GM19455 (cell line): ENCODE measurements at regions not wholly inside any gene's neighbourhood (a gene's known extent, or its start where the extent isn't known, plus 50 kb on each side); places are given as distances from the start of the nearest gene placed in this dataset.

Source experiments
- ATAC-seq: cut with Tn5 transposase; IDR thresholded peaks from one replicate; pipeline ENCODE4 v1.9.1; 2021; ENCODE audit not compliant: unreplicated experiment

GRCh38 chr9:108618906-108619550, 236.8 kb downstream of the ACTL7B start:
- no peak for ATAC-seq

DNA sequence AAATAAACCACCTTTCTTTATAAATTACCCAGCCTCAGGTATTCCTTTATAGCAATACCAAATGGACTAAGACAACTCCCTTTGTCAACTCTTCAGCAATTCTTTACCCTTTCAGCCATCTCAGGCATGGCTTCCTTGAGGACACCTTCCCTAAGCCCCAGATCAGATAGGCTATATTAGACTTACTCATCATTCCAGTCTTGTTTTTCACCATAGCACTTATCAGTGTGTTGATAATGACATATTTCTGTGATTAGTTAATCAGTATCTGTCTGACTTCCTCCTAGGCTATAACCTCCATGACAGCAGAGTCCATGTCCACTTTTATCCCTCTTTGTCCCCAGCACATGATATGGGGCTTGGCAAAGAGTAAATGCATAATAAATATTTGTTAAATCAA, 238.1 kb downstream of the ACTL7B start:
- no peak for ATAC-seq

GRCh38 chr9:108615152-108615551, 240.6 kb downstream of the ACTL7B start:
- no peak for ATAC-seq

DNA sequence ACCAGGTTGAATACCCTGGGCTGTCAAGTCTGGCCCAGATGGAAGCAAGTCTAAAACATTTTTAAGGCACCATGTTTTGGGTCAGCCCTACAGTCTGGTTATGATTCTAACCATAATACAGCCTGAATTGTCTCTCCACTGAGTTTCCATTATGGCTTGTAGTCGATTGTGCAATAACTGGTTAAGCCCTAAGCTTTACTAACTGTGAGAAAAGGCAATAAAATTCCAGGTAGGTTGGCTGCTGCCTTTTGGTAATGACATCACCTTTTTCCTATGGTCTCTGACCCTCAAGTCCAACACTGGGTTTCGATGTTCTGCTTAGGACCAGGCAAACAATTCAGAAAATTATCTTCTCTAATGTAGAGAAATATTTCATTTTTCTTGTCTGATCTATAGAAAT, 243.3 kb downstream of the ACTL7B start:
- no peak for ATAC-seq

DNA sequence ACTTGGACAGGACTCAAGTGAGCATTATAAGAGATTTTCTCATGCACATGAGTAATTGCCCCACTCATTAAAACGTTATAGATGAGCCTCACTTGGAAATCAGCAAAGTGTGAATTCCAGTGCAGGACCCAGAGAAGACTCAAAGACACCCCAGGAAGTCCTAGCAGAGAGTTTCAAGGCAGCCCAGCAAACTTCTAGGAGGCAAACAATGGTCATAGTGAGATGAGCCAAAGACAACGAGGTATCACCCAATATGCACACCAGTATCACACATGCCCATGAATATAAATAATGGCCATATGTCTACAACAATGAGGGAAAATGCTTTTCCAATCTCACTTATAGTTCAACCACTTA, 245.9 kb downstream of the ACTL7B start:
- ATAC-seq, result no peak

- no peak for ATAC-seq
These were observed 246.4 kb downstream of the ACTL7B start for GRCh38 chr9:108609227-108609896.

GRCh38 chr9:108607607-108608006, 248.2 kb downstream of the ACTL7B start:
- ATAC-seq, result no peak

GRCh38 chr9:108606401-108606800, 249.4 kb downstream of the ACTL7B start:
- no peak for ATAC-seq

DNA sequence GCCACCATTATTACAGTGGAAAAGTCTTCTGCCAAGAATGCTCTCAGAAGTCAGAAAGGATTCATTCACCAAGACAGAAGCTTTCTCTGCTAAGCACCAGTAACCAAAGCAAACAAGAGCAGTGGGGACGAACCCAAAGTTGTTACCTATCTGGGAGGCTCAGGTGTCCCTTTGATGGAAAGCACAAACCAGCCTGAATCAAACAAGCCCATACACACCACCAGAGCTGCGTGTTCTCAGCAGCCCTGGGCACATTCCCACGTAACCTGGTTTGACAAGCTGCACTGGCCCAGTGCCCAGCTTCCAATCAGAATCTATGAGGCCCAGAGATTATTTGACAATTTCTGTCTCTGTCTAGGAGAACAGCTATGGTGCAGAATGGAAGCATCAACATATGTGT, 252.6 kb downstream of the ACTL7B start:
- ATAC-seq, result no peak

DNA sequence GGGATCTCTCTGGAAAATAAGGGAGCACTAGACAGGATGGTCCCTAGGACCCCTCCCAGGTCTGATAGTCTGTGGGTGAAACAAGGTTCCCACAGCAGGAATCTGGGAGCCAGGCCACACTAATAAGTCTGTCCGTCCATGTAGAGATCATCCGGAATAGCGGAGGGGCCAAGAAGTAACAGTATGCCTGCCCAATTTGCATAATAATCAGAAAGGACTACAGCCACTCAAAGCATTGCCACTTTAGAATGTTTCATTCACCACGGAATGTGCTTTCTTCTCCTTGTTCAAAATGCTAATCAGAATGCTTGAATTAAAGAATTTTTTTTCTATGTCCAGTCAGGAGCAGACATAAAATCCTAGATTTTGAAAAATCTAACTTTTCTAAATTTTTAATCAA, 254.9 kb downstream of the ACTL7B start:
- no peak for ATAC-seq

DNA sequence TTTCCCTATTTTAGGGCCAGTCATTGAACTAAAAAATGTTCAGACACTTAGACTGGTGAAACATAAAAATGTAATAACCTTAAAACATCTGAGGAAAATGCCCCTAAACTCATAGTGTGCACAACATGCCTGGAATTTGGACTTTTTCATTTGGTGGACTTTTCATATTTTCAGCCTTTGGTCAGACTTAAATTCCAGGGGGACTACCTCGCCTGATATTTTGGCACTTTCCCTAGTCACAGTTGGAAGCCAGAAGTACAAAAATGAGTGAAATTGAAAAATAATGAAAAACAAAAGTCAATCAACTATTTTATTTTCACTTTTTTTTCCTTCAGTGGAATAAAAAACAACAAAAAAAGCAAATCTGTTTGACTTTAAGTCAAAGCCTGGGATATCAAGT, 256.2 kb downstream of the ACTL7B start:
- no peak for ATAC-seq

DNA sequence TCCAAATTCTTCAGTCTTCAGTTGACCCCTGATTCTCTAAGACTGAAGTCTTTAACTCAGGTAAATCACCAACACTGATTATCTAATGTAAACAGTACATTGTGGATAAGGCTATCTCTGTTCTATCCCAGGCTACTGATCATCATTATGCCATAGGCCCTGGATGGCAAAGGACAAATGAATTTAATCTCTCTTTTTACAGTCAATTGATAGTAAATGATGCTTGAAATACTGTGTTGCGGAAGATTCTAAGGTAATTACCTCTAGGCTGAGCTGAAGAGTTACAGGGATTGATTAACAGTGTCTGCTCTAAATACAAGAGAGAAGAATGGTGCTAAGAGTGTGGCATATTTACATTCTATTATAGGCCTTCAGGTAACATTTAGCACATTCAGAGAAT, 264.7 kb downstream of the ACTL7B start:
- ATAC-seq, result no peak

- no peak for ATAC-seq
These were observed 267.5 kb downstream of the ACTL7B start for GRCh38 chr9:108588246-108588645.

GRCh38 chr9:108586471-108587139, 269.2 kb downstream of the ACTL7B start:
- ATAC-seq, result no peak

DNA sequence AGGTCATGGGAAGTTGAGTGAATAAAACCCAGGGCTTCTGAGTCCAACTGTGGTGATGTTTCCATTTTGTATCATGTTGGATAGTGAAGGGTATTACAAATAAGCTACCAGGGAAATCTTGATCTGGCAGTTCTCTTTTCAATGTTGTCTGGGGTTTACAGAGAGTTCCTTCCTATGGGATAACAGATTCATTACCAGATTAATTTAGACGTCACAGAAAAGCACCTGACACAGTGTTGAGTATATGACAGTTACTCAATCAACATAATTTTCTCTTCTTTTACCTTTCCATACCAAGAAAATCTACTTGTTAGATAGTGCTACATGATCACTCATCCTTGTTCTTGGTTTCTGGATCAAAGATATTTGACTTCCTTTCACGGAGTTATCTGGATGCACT, 270.9 kb downstream of the ACTL7B start:
- no peak for ATAC-seq

GRCh38 chr9:108582726-108583125, 273.1 kb downstream of the ACTL7B start:
- no peak for ATAC-seq

DNA sequence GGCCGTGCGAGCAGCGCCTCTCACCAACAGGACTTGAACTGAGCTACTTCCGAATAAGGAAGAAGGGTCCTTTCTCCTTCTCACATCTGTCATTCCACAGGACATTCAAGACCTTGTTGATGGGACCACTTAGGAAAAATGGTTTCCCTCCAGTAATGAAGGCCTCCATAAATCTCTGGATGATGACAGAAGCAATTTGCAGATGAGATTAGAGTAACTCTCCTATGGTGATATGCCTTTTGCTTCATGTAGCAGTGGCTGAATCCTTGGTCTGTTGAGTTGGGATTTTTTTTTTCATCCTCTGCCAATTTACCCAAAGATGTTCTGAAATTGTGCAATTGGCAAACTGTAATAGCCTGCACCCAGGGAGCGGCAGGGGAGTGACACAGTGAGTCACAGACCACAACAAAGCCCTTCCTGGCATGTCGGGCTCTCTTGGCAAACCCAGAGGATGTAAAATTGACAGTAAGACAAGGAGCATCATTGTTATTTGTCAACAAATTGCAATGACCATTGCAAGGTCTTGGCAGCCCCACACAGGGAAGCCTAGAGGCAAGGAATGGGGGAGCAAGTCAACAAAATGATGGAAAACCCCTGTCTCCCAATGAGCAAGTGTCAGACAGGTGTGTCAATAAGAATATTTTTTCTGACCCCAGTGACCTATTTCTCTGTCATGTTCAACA, 275.9 kb downstream of the ACTL7B start:
- no peak for ATAC-seq

- ATAC-seq, result no peak
These were observed 280.5 kb downstream of the ACTL7B start for GRCh38 chr9:108575276-108575675.

DNA sequence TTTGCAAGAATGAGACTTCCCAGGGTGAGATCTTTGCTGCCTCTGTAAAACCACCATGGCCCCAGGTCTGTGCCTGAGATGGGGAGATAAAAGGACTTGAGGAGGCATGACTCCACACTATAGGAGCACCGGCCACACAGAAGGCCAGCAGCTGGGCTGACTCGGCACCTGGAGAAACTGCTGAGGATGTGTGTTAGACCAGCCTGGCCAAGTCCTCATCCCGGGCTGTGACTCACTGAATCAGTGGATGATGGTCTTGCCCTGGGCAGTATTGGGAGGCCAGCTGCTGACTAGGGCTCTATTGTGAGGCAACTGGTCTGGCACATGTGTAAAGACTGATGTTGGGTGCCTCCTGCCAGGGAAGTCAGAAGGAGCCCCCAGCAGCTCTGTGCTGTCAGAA, 286.2 kb downstream of the ACTL7B start:
- ATAC-seq, result no peak

- ATAC-seq, result no peak
These were observed 287.7 kb downstream of the ACTL7B start for GRCh38 chr9:108568093-108568492.

DNA sequence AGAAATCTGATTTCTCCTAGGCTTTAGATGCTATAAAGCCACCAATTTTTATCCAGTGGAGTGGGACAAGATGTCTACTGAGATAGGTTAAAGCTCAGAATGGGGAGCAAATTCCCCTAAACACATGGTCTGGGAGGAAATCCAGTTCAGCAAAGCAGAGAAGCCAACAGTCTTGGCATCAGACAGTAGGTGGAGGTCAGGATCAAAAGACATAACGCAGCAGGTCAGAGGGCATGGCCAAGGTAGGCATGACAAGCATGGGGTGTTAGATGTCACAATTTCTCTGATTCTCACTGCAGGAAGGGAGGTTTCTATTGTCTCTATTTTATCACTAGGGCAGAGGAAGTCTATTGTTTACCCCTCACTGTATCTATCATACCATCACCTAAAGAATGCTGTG, 288.2 kb downstream of the ACTL7B start:
- no peak for ATAC-seq
